Panc1 (cell line): ENCODE measurements at regions not wholly inside any gene's neighbourhood (a gene's known extent, or its start where the extent isn't known, plus 50 kb on each side); places are given as distances from the start of the nearest gene placed in this dataset.

Experiments
- CTCF ChIP-seq: fragments of 450-650 bp; IDR thresholded peaks from 2 replicates; pipeline ENCODE4 v1.5.1; 2017; ENCODE audit warnings: mild to moderate bottlenecking
- POLR2AphosphoS5 ChIP-seq: IDR thresholded peaks from 2 replicates; pipeline ENCODE4 v1.6.1; 2012; ENCODE audit warnings: mild to moderate bottlenecking, low read depth, low read length, moderate library complexity
- REST ChIP-seq, 2 experiments: IDR thresholded peaks; 2 replicates each; pipeline ENCODE4 v1.6.1; 2011 to 2012; ENCODE audit warnings: low read depth in 2 of 2, control low read depth in 1 of 2, low read length in 1 of 2, mild to moderate bottlenecking in 1 of 2, moderate library complexity in 1 of 2; ENCODE audit not compliant: insufficient read depth in 1 of 2
- SIN3A ChIP-seq: IDR thresholded peaks from 2 replicates; pipeline ENCODE4 v1.6.1; 2012; ENCODE audit warnings: low read depth, mild to moderate bottlenecking, low read length, moderate library complexity, borderline replicate concordance; ENCODE audit not compliant: insufficient read depth
- TCF7L2 ChIP-seq: IDR thresholded peaks from 2 replicates; pipeline ENCODE4 v1.6.1; 2011; ENCODE audit warnings: mild to moderate bottlenecking, low read depth, low read length, inconsistent platforms

- TF ChIP-seq CTCF (peak; percentile 12; the same call in 1 of the 2 replicates), POLR2AphosphoS5 (no peak), SIN3A (no peak), TCF7L2 (no peak), REST (IDR thresholded peaks at IDR 0.05; ENCODE audit: insufficient read depth in 1 of 2, low read depth in 2 of 2, low read length in 1 of 2) (no peak)
Observed at GRCh38 chr13:63048653-63049052, 1633.0 kb upstream of the PCDH20 start.
